ENCODE measurements at regions not wholly inside any gene's neighbourhood (a gene's known extent, or its start where the extent isn't known, plus 50 kb on each side); places are given as distances from the start of the nearest gene placed in this dataset.

DNA sequence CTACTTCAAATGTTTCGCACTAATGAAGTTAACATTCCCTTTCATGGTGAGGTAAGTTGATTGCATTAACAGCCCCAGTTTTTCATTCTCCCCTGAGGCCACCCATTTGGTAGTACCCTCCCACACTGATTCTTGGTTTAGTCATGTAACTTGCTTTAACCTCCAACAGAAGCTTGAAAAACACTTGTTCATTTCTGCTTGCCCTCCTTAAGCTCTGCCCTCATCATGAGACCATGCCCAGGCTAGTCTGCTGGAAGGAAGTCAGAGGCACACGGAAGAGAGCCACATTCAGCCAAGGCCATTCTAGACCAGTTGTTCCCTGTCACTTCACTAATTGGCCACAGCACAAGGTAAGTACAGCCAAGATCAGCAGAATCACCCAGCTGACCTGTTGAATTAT, 50.7 kb upstream of the CD44 start:
- WGBS, 2 donors: 63 to 93% methylated on average over 2 of the region's 2 CpGs
- H3K27ac ChIP-seq: no peak overlapping the region
- H3K4me3 ChIP-seq: no peak overlapping the region
- no peaks in the 10 kb centered on the region for H3K4me1 ChIP-seq
- H3K27me3 ChIP-seq: no peaks in the 10 kb centered on the region
- DNase-seq: no peak
- no peaks in the 10 kb centered on the region for H3K36me3 ChIP-seq (ENCODE audit: low read depth, missing control alignments)
- no peak for TF ChIP-seq POLR2A (IDR thresholded peaks at IDR 0.05)
- TF ChIP-seq, protein P1, sequence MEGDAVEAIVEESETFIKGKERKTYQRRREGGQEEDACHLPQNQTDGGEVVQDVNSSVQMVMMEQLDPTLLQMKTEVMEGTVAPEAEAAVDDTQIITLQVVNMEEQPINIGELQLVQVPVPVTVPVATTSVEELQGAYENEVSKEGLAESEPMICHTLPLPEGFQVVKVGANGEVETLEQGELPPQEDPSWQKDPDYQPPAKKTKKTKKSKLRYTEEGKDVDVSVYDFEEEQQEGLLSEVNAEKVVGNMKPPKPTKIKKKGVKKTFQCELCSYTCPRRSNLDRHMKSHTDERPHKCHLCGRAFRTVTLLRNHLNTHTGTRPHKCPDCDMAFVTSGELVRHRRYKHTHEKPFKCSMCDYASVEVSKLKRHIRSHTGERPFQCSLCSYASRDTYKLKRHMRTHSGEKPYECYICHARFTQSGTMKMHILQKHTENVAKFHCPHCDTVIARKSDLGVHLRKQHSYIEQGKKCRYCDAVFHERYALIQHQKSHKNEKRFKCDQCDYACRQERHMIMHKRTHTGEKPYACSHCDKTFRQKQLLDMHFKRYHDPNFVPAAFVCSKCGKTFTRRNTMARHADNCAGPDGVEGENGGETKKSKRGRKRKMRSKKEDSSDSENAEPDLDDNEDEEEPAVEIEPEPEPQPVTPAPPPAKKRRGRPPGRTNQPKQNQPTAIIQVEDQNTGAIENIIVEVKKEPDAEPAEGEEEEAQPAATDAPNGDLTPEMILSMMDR (IDR thresholded peaks at IDR 0.05): no peak
- intact Hi-C loops (cut with DNase I; ENCODE audit: low total_unique reads): no loop called here
- no peaks in the 10 kb centered on the region for H3K9me3 ChIP-seq

DNA sequence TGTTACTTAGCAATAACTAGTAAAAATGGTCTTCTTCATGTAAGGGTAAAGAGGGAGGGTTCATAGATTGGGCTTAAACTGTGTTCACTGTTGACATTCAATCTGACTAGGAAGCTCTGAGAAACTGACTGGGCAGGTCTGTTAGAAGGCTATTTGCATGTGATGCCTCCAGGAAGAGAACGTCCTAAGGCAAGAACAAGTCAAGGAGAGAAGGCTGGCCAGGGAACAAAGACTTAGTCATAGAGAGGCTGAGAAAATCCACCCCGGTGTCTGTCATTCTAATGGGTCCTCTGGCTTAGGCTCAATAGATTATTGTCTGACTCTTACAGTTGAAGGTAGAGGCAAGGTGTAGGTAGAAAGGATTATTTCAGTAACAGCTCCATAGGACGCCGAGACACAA, 50.3 kb upstream of the CD44 start:
- no peak for DNase-seq
- Histone ChIP-seq H3K27me3 (no peaks in the 10 kb centered on the region), H3K4me1 (no peaks in the 10 kb centered on the region), H3K4me3 (no peak overlapping the region), H3K9me3 (no peaks in the 10 kb centered on the region), H3K36me3 (ENCODE audit: low read depth, missing control alignments) (no peaks in the 10 kb centered on the region), H3K27ac (no peak overlapping the region)
- WGBS, 2 donors: 72 to 75% methylated on average over 4 of the region's 4 CpGs
- TF ChIP-seq, protein P1 (IDR thresholded peaks at IDR 0.05): no peak
- no peak for TF ChIP-seq POLR2A (IDR thresholded peaks at IDR 0.05)
- intact Hi-C loops (cut with DNase I; ENCODE audit: low total_unique reads): no loop called here
